NB4 (cell line): ENCODE measurements at regions not wholly inside any gene's neighbourhood (a gene's known extent, or its start where the extent isn't known, plus 50 kb on each side); places are given as distances from the start of the nearest gene placed in this dataset.

ENCODE experiments used
- MYC ChIP-seq: IDR thresholded peaks from 2 replicates; pipeline ENCODE4 v1.6.1; 2011; ENCODE audit warnings: low read depth, low read length
- POLR2A ChIP-seq: IDR thresholded peaks from 2 replicates; pipeline ENCODE4 v1.6.1; 2011; ENCODE audit warnings: mild to moderate bottlenecking; ENCODE audit not compliant: insufficient read length; ENCODE audit errors: extremely low read depth
- TF ChIP-seq, protein P1 (sequence below): IDR thresholded peaks from one replicate; pipeline ENCODE4 v1.5.1; 2012; ENCODE audit warnings: low read depth, low read length
- TF ChIP-seq, protein P2 (sequence below): IDR thresholded peaks from 2 replicates; pipeline ENCODE4 v1.6.1; 2011; ENCODE audit warnings: low read depth, low read length

DNA sequence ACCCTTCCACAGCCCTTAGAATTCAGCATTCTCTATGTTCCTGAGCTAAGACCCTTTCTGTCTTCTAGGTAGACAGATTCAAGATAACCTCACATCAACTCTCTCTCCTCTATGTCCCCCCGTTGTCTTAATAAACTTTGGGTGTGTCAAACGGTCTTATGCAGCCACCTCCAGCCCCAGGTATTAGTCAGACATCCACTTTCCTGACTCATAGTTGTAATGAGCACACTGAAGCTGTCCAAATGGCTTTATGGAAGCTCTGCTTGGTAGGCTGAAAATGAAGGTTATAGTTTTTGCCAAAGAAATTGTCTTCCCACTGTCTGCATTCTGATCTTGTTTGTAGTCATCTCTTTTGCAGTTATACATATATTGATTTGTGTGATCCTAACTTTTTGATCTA, 482.0 kb downstream of the RMST start:
- TF ChIP-seq, protein P1, sequence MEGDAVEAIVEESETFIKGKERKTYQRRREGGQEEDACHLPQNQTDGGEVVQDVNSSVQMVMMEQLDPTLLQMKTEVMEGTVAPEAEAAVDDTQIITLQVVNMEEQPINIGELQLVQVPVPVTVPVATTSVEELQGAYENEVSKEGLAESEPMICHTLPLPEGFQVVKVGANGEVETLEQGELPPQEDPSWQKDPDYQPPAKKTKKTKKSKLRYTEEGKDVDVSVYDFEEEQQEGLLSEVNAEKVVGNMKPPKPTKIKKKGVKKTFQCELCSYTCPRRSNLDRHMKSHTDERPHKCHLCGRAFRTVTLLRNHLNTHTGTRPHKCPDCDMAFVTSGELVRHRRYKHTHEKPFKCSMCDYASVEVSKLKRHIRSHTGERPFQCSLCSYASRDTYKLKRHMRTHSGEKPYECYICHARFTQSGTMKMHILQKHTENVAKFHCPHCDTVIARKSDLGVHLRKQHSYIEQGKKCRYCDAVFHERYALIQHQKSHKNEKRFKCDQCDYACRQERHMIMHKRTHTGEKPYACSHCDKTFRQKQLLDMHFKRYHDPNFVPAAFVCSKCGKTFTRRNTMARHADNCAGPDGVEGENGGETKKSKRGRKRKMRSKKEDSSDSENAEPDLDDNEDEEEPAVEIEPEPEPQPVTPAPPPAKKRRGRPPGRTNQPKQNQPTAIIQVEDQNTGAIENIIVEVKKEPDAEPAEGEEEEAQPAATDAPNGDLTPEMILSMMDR = no peak
- TF ChIP-seq POLR2A (no peak), MYC (no peak)
- TF ChIP-seq, protein P2, sequence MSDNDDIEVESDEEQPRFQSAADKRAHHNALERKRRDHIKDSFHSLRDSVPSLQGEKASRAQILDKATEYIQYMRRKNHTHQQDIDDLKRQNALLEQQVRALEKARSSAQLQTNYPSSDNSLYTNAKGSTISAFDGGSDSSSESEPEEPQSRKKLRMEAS = no peak
